Activated naive CD4-positive, alpha-beta T cell treated with anti-CD3 and anti-CD28 coated beads for 36 hours (primary cell): ENCODE measurements at regions not wholly inside any gene's neighbourhood (a gene's known extent, or its start where the extent isn't known, plus 50 kb on each side); places are given as distances from the start of the nearest gene placed in this dataset.

Experiments used
- CTCF ChIA-PET: fragments of 350-600 bp; sonication (Branson Sonifier 250); formaldehyde crosslinking; loops from one replicate; lab custom pipeline; 2021; ENCODE audit warnings: antibody characterized with exemption; lab: Charles Lee
- DNase-seq: peaks from one replicate; pipeline ENCODE4 v3.0.0-alpha.2; 2020
- H3K27ac Mint-ChIP-seq: one replicate; pipeline ENCODE4 v1.8.0; 2021; ENCODE audit warnings: mild to moderate bottlenecking, mixed read lengths
- H3K27me3 Mint-ChIP-seq: one replicate; pipeline ENCODE4 v1.8.0; 2021; ENCODE audit warnings: low read depth, mixed read lengths
- H3K36me3 Mint-ChIP-seq: one replicate; pipeline ENCODE4 v1.8.0; 2021; ENCODE audit warnings: low read depth, mixed read lengths
- H3K4me1 Mint-ChIP-seq: one replicate; pipeline ENCODE4 v1.8.0; 2021; ENCODE audit warnings: low read depth, mixed read lengths
- H3K4me3 Mint-ChIP-seq: one replicate; pipeline ENCODE4 v1.8.0; 2021; ENCODE audit warnings: mild to moderate bottlenecking, moderate library complexity, mixed read lengths
- H3K9me3 Mint-ChIP-seq: one replicate; pipeline ENCODE4 v1.8.0; 2021; ENCODE audit warnings: mixed read lengths
- intact Hi-C: fragments of 100-400 bp; cut with micrococcal nuclease; formaldehyde crosslinking; loops from one replicate; pipeline ENCODE4 v1.15.1; 2023

DNA sequence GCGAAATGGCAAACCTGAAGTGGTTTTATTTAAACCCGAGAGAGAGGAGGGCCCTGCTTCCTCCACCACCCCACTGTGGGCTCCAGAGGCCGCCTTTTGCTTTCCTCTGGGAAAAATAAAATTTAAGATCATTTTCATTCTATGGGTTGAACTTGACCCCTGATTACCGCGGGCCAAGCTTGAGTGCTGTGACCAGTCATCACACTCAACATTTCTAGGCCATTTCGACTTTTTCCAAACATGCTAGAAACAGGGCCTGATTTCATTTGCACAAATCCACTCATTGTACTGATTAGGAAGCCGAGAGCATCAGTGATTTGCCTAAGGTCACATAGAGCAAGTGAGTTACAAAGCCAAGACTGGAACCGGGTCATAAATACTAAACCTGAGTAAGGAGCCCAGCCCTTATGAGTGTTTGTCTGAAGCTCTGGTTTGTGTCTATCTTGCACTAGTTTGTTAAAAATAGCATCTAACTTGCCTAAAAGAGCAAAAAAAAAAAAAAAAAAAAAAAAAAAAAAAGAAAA is 179.7 kb downstream of the DLL1 start:
- intact Hi-C loops: no loop called here
- H3K9me3 Mint-ChIP-seq: no peaks in the 10 kb centered on the region
- no peaks in the 10 kb centered on the region for H3K4me1 Mint-ChIP-seq
- H3K4me3 Mint-ChIP-seq: no peak overlapping the region
- no peaks in the 10 kb centered on the region for H3K36me3 Mint-ChIP-seq
- no peak for DNase-seq
- CTCF ChIA-PET: no interaction called here
- peaks cover 4% of the 10 kb centered on the region for H3K27me3 Mint-ChIP-seq
- no peak overlapping the region for H3K27ac Mint-ChIP-seq

DNA sequence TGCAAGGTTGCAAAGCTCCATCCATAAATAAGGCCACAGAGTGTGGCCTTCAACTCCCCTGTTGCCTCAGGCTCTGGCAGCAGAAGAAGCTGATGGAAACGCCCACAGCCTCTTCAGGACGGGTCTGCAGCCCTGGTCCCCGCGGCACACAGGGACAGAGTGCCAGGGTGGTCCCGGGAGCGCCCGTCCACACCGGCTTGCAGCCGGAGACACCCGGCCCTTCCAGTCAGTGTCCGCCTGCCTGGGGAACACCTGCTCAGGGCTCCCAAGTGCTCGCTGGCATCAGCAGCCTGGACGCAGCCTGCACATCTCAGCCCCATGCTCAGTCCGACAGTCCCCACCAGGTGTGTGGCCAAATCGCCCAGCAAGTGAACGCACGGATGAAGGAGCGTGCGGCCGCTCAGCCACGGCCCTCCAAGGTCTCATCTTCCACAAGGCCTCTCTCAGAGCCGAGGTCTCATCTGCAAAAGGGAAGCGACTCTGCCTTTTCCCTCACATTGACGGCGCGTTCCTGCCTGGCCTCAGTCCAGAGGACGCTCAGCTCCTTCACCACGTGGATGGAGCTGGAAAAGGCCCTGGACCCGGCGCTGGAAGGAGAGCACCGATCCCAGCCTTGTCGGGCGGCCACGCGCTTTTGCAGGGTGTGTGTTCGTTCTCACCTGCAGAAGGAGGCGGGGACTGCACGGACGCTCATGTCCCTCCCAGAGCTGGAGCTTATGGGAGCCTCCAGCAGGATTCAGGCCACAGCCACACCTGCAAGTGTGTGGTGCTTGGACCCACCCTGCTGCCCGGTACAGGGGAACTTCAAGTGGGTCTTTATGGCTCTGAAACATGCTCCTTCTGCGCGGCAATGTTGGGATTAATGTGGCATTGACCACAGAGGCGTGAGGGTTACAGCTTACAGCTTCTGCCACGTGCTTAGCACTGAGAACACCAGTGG is 180.4 kb downstream of the DLL1 start:
- CTCF ChIA-PET: no interaction called here
- H3K4me3 Mint-ChIP-seq: no peak overlapping the region

DNA sequence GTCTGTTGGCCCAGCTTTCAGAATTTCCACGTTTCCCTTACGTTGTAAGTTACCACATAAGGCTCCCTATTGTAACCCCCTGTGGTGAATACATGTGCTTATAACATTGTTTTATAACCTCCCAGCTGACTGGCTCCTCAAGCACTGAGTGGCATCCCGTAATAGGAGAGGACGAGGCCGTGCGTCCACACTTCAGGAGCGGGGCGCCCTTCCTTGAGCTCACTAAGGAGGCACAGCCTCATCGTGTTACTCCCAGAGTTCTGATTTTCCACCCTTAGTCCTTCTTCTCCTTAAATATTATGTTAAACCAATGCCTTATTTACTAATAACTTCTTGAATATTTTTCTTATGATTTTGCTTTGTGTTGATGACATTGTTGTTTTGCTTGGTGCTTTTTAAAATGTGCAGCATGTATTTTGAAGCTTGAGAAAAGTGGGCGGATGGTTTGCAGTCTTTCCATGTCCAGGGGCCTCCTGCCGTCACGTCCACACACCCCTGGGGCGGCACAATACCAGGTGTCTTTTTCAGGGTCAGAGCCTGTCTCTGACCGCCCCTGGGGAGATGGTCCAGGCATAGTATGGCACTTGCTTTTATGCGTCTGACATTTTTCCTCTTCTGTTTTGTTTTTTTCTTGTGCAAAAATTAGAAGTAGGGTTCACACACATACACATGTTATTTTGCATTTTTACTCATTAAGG is 181.8 kb downstream of the DLL1 start:
- H3K36me3 Mint-ChIP-seq: no peaks in the 10 kb centered on the region
- intact Hi-C loops: no loop called here
- no peak overlapping the region for H3K27ac Mint-ChIP-seq
- peaks cover 4% of the 10 kb centered on the region for H3K27me3 Mint-ChIP-seq
- no peaks in the 10 kb centered on the region for H3K9me3 Mint-ChIP-seq
- no peaks in the 10 kb centered on the region for H3K4me1 Mint-ChIP-seq
- CTCF ChIA-PET: interaction anchor here (1.3 kb wide), 1 partner anchor 119 kb away, joined by 4 read pairs; no protein-coding TSS in a partner anchor
- no peak for DNase-seq
- no peak overlapping the region for H3K4me3 Mint-ChIP-seq

More for the DNA sequence above, 180.4 kb downstream of the DLL1 start:
- DNase-seq: no peak
- Mint-ChIP-seq H3K4me1 (no peaks in the 10 kb centered on the region), H3K27ac (no peak overlapping the region), H3K36me3 (no peaks in the 10 kb centered on the region), H3K9me3 (no peaks in the 10 kb centered on the region), H3K27me3 (peaks cover 4% of the 10 kb centered on the region)
- intact Hi-C loops: no loop called here

DNA sequence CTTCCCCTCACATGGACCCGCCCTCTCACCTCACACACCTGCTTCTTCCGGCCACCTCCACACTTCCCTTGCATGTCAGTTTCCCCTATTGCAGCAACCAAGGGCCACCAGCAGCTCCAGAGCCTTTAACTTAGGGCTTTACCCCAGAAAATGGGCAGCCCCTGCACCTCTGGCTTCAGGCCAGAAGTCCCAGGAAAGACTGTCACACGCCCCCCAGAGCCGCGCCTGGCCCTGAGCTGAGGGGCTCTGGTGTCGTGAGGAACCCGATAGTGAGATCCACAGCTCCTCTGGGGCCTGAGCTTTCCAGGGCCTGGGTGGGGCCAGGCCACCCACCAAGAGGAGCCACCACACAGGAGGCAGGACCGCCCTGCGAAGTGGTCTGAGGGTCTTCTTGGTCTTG is 182.4 kb downstream of the DLL1 start:
- H3K27me3 Mint-ChIP-seq: peaks cover 4% of the 10 kb centered on the region
- no peaks in the 10 kb centered on the region for H3K9me3 Mint-ChIP-seq
- H3K27ac Mint-ChIP-seq: no peak overlapping the region
- no peak overlapping the region for H3K4me3 Mint-ChIP-seq
- H3K36me3 Mint-ChIP-seq: no peaks in the 10 kb centered on the region
- DNase-seq: no peak
- CTCF ChIA-PET: interaction anchor here (1.3 kb wide), 1 partner anchor 118 kb away, joined by 4 read pairs; no protein-coding TSS in a partner anchor
- H3K4me1 Mint-ChIP-seq: no peaks in the 10 kb centered on the region
- intact Hi-C loops: no loop called here

DNA sequence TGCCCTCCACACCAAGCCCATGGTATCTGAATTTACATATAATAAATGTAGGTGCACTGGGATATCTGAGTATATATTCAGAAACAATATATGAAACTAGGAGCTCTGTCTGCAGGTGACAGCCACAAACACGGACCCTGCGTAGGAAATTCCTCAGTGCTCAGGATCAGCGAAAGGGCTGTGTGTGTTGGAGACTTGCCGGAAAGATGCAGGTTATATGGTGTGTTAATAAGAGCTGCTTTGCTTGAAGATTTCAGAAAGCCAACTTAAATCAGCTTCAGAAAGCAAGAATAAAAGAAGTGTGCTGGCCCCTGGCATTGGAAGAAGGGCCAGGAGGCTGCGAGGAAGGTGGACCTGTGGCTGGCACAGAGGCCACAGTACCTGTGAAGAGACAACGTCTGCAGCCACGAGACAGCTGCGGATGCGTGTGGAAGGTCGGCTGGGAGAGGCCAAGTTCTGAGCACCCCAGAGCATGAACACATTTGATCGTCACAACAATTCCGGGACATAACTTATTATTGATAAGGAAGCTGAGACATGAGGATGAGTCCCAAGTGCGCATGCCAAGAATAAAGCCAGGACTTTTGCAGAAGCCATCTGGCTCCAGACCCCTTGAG is 183.2 kb downstream of the DLL1 start:
- DNase-seq: no peak
- no peak overlapping the region for H3K27ac Mint-ChIP-seq
- peaks cover 4% of the 10 kb centered on the region for H3K27me3 Mint-ChIP-seq
- no peaks in the 10 kb centered on the region for H3K36me3 Mint-ChIP-seq
- no peak overlapping the region for H3K4me3 Mint-ChIP-seq
- intact Hi-C loops: no loop called here
- CTCF ChIA-PET: no interaction called here
- no peaks in the 10 kb centered on the region for H3K9me3 Mint-ChIP-seq
- no peaks in the 10 kb centered on the region for H3K4me1 Mint-ChIP-seq

DNA sequence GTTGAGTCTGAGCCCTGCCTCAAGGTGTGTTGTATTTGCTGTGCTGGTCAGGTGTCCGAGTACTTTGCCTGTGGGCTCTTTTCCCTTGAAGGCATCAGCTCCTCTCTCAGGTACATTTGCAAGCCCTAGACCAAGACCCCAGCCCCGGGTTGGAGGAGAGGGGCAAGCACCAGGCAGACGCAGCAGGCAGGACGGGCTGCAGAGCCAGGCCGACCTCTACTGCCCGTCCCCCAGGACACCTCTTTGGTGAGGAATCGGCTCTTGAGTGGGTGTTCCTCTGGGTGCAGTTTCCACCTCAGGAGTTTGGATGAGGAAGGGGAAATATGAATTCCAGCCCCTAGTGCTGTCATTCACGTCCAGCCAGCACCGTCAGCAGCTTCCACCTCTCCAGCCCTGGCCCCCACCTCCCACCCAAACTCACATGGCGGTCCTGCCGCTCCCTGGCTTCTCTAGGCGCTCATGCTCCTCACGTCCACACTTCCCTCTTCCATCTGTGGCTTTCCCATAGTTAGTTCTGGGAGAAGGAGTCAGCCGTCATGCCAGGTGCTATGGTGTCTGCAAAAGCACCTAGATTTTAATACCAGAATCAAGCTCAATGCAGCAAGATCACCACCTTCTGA is 183.9 kb downstream of the DLL1 start:
- H3K4me3 Mint-ChIP-seq: no peak overlapping the region
- H3K27me3 Mint-ChIP-seq: peaks cover 4% of the 10 kb centered on the region
- no peak for DNase-seq
- intact Hi-C loops: no loop called here
- no peak overlapping the region for H3K27ac Mint-ChIP-seq
- no peaks in the 10 kb centered on the region for H3K9me3 Mint-ChIP-seq
- no peaks in the 10 kb centered on the region for H3K36me3 Mint-ChIP-seq
- no peaks in the 10 kb centered on the region for H3K4me1 Mint-ChIP-seq
- CTCF ChIA-PET: interaction anchor here (0.6 kb wide), 1 partner anchor 260 kb away, joined by 3 read pairs; no protein-coding TSS in a partner anchor

DNA sequence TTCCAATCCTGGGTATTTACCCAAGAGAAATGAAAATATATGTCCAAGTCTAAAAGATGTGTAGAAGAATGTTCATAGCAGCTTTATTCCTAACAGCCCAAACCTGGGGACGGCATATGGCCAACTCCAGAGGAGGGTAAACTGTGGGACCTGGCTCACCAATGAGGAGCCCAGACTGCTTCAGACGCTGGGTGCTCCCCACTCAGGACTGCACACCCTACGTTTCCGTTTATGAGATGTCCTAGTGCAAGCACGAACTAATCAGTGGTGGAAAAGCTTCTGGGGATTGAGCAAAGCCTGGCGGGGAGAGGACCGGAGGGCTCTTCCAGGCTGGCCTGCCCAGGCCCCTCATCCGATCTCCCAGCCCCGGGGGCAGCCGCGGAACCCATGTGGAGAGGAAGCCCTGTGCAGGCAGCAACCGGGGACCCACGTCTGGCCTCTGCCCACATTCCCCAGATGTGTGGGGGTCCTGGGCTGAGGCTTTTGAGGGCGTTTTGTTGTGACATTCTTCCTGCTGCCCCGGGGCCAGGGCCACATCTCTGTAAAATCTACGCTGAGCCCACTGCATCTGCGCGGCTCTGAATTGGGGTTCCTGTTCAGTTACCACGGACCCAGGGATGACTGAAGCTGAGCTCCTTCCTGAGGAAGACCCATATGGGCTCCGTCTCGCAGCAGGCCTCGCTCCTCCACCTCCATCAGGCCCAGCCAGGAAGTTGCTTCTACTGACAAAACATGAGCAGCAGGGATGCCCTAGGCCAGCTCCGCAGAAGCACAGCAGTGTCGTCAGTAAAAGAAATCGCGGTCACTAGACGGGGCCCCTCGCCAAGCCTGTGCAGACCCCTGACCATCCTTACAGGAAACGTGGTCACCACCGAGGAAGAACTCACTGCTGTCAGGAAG is 188.0 kb downstream of the DLL1 start:
- no peaks in the 10 kb centered on the region for H3K4me1 Mint-ChIP-seq
- CTCF ChIA-PET: no interaction called here
- DNase-seq: no peak
- H3K4me3 Mint-ChIP-seq: no peak overlapping the region
- intact Hi-C loops: no loop called here
- peaks cover 6% of the 10 kb centered on the region for H3K9me3 Mint-ChIP-seq
- H3K27ac Mint-ChIP-seq: no peak overlapping the region
- H3K27me3 Mint-ChIP-seq: peaks cover 3% of the 10 kb centered on the region
- no peaks in the 10 kb centered on the region for H3K36me3 Mint-ChIP-seq

DNA sequence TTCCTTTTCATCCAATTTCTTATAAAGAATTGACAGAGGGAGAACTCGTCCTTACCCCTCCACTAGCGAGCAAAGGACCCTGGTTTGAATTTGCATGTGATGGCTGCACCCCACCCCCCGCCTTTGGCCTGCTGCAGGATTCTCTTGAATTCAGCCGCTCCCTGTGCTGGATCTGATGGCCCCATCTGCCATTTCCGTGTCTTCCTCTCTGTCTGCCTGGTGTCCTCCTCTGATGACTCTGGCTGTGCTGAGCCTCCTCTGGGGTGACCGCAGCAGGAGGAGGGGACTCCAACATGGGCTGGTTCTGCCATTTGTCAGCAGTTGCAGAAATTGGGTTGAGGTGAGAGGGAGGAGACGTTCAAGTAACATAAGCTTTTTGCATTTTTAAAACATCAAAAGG is 188.8 kb downstream of the DLL1 start:
- H3K27ac Mint-ChIP-seq: no peak overlapping the region
- H3K9me3 Mint-ChIP-seq: peaks cover 6% of the 10 kb centered on the region
- H3K27me3 Mint-ChIP-seq: no peaks in the 10 kb centered on the region
- H3K4me3 Mint-ChIP-seq: no peak overlapping the region
- CTCF ChIA-PET: no interaction called here
- intact Hi-C loops: no loop called here
- no peak for DNase-seq
- no peaks in the 10 kb centered on the region for H3K36me3 Mint-ChIP-seq
- H3K4me1 Mint-ChIP-seq: no peaks in the 10 kb centered on the region

DNA sequence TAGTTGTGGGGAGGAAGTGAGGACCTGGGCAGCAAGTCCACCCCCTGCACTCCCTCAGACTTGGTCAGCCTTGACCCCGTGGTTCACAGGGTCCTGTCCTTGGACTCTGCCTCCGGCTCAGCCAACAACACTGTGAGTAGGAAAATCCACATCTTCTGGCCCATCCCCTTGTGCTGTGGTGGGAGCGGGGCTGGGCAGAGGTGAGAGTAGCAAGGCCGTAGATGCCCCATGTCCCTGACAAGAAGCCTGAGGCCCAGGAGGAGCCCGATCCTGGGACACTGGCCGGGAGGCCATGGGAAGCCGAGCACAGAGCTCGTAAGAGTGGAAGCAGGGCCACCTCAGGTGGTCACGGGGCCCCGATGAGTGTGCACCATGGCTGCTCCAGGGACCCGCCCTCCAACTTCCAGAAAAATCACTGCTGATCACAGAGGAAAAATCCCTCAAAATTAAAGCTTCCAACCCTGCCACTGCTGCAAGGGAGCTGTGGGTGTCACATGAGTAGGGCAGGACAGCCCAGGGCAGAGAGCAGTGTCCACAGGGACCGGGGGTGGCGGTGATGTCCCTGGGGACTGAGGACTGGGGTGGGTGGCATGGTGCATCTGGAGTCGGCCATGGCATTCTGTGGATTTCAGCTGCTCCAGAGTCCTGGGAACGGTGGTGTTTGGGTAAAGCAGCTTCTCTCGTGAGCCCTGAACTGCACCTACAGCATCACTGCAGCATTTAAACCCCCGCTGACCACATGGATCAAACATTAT is 189.4 kb downstream of the DLL1 start:
- H3K4me1 Mint-ChIP-seq: no peaks in the 10 kb centered on the region
- peaks cover 6% of the 10 kb centered on the region for H3K9me3 Mint-ChIP-seq
- no peak overlapping the region for H3K4me3 Mint-ChIP-seq
- CTCF ChIA-PET: no interaction called here
- H3K27ac Mint-ChIP-seq: no peak overlapping the region
- DNase-seq: no peak
- no peaks in the 10 kb centered on the region for H3K27me3 Mint-ChIP-seq
- H3K36me3 Mint-ChIP-seq: no peaks in the 10 kb centered on the region
- intact Hi-C loops: no loop called here

DNA sequence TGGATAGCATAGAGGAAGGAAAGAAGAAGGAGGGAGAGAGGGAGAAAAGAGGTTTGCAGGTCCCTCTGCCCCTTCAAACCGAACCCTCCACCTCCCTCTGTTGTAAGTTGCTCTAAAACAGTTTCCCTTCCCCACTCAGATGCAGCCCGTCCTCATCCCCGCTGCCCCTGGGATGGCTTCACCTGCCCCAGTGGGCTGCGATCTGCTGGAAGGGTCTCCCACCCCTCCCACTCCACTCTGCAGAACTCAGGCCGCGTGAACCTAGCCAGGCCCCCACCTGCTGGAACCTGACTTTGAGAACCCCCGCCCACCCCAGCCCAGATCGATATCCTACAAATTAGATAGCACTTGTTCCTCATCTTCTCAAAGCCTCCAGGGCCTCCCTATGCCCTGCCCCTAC is 190.8 kb downstream of the DLL1 start:
- no peak overlapping the region for H3K27ac Mint-ChIP-seq
- no peak for DNase-seq
- intact Hi-C loops: no loop called here

DNA sequence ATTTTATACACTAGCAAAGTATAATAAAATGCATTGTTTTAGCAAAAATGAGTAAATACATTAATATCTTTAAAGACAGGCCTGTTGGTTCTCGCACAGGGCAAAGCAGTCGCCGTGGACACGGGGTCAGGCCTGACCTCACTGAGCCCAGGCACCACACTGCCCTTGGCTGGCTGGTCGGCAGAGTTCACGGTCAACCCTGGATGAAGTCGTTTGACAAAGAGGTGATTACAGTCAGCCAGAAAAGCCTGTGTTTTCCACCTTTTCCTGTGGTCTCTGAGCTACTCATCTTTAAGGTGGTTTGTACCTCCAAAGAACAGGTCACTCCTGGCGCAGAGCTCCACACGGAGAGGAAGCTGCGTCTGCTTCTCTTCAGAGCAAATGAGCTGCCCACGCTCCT is 191.5 kb downstream of the DLL1 start:
- no peaks in the 10 kb centered on the region for H3K27me3 Mint-ChIP-seq
- no peaks in the 10 kb centered on the region for H3K36me3 Mint-ChIP-seq
- peaks cover 6% of the 10 kb centered on the region for H3K9me3 Mint-ChIP-seq
- CTCF ChIA-PET: no interaction called here
- H3K4me3 Mint-ChIP-seq: no peak overlapping the region
- intact Hi-C loops: no loop called here
- H3K4me1 Mint-ChIP-seq: no peaks in the 10 kb centered on the region
- H3K27ac Mint-ChIP-seq: no peak overlapping the region
- DNase-seq: no peak

More for the DNA sequence above, 190.8 kb downstream of the DLL1 start:
- no peak overlapping the region for H3K4me3 Mint-ChIP-seq
- no peaks in the 10 kb centered on the region for H3K4me1 Mint-ChIP-seq
- no peaks in the 10 kb centered on the region for H3K36me3 Mint-ChIP-seq
- H3K27me3 Mint-ChIP-seq: no peaks in the 10 kb centered on the region
- peaks cover 6% of the 10 kb centered on the region for H3K9me3 Mint-ChIP-seq
- CTCF ChIA-PET: no interaction called here
